ENCODE measurements at regions not wholly inside any gene's neighbourhood (a gene's known extent, or its start where the extent isn't known, plus 50 kb on each side); places are given as distances from the start of the nearest gene placed in this dataset.

DNA sequence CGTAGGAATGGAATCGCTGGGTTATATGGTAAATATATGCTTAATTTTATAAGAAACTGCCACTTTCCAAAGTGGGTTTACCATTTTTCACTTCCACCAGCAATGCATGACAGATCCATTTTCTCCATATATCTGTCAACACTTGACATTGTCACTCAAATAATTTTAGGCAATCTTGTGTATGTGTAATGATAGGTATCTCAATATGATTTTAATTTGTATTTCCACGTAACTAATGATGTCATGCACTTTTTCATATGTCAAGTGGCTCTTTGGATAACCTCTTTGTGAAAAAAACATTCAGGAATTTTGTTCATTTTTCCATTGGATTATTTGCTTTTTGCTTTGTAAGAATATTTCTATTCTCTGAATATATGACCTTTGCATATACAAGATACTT is 419.9 kb downstream of the BTBD3 start:
- TF ChIP-seq, protein P1, sequence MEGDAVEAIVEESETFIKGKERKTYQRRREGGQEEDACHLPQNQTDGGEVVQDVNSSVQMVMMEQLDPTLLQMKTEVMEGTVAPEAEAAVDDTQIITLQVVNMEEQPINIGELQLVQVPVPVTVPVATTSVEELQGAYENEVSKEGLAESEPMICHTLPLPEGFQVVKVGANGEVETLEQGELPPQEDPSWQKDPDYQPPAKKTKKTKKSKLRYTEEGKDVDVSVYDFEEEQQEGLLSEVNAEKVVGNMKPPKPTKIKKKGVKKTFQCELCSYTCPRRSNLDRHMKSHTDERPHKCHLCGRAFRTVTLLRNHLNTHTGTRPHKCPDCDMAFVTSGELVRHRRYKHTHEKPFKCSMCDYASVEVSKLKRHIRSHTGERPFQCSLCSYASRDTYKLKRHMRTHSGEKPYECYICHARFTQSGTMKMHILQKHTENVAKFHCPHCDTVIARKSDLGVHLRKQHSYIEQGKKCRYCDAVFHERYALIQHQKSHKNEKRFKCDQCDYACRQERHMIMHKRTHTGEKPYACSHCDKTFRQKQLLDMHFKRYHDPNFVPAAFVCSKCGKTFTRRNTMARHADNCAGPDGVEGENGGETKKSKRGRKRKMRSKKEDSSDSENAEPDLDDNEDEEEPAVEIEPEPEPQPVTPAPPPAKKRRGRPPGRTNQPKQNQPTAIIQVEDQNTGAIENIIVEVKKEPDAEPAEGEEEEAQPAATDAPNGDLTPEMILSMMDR (optimal IDR thresholded peaks at IDR 0.05 in 1 of 3, IDR thresholded peaks at IDR 0.05 in 1 of 3, conservative IDR thresholded peaks at IDR 0.05 in 1 of 3; ENCODE audit: extremely low read depth in 1 of 3, insufficient read depth in 2 of 3, low read length in 3 of 3) = no peak
- TF ChIP-seq EZH2 (IDR thresholded peaks at IDR 0.05; ENCODE audit: low read length) = no peak
- DNase-seq (ENCODE audit: low read depth, low spot score) (no peak), FAIRE-seq (no peak)
- Histone ChIP-seq H3K4me2 (ENCODE audit: control insufficient read depth, extremely low read depth, insufficient read depth, low read depth, low read length) (no peak overlapping the region), H3K4me1 (ENCODE audit: control insufficient read depth, extremely low read depth, insufficient read depth, low read length) (peaks cover 6% of the 10 kb centered on the region), H3K36me3 (ENCODE audit: control insufficient read depth in 2 of 2, extremely low read depth in 1 of 2, insufficient read depth in 2 of 2, low read length in 2 of 2) (no peaks in the 10 kb centered on the region), H4K20me1 (ENCODE audit: control insufficient read depth, extremely low read depth, insufficient read depth, low read length) (no peaks in the 10 kb centered on the region), H3K4me3 (ENCODE audit: control insufficient read depth in 2 of 3, extremely low read depth in 1 of 3, insufficient read depth in 2 of 3, low read depth in 1 of 3, low read length in 3 of 3) (no peak overlapping the region), H3K27ac (ENCODE audit: control insufficient read depth, insufficient read depth, low read length) (no peak overlapping the region), H3K27me3 (ENCODE audit: control insufficient read depth, extremely low read depth, insufficient read depth, low read length) (no peaks in the 10 kb centered on the region), H3K79me2 (ENCODE audit: control insufficient read depth, insufficient read depth, low read length) (no peaks in the 10 kb centered on the region), H3K9ac (ENCODE audit: control insufficient read depth, extremely low read depth, insufficient read depth, low read length) (no peak overlapping the region), H3K9me3 (ENCODE audit: control insufficient read depth, low read depth, low read length) (no peaks in the 10 kb centered on the region), H3K9me1 (ENCODE audit: control insufficient read depth, extremely low read depth, insufficient read depth, low read length) (no peaks in the 10 kb centered on the region), H2AFZ (ENCODE audit: control insufficient read depth, low read length) (no peak overlapping the region)
- dilution Hi-C loops (cut with MboI; ENCODE audit: extremely low pct_ligation_motif_present, low sequenced_read_pairs) = no loop called here

DNA sequence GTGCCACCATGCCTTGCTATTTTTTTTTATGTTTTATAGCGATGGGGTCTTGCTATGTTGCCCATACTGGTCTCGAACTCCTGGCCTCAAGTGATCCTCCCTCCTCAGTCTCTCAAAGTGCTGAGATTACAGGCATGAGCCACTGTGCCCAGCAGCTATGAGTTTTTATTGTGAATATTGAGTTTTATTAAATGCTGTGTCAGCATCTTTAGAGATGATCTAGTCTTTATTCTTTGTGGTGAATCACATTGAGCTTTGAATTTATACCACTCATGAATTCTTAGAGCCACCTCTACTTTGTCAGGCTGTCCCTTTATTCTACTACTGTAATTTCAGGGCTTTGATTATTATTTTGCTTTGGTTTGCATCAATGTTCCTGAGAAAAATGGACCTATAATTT is 428.3 kb downstream of the BTBD3 start:
- Histone ChIP-seq H3K9me3 (ENCODE audit: control insufficient read depth, low read depth, low read length) (no peaks in the 10 kb centered on the region), H3K4me2 (ENCODE audit: control insufficient read depth, extremely low read depth, insufficient read depth, low read depth, low read length) (no peak overlapping the region), H3K9me1 (ENCODE audit: control insufficient read depth, extremely low read depth, insufficient read depth, low read length) (no peaks in the 10 kb centered on the region), H2AFZ (ENCODE audit: control insufficient read depth, low read length) (no peak overlapping the region), H3K4me1 (ENCODE audit: control insufficient read depth, extremely low read depth, insufficient read depth, low read length) (no peaks in the 10 kb centered on the region), H3K79me2 (ENCODE audit: control insufficient read depth, insufficient read depth, low read length) (no peaks in the 10 kb centered on the region), H3K27ac (ENCODE audit: control insufficient read depth, insufficient read depth, low read length) (no peak overlapping the region), H3K36me3 (ENCODE audit: control insufficient read depth in 2 of 2, extremely low read depth in 1 of 2, insufficient read depth in 2 of 2, low read length in 2 of 2) (no peaks in the 10 kb centered on the region), H3K4me3 (ENCODE audit: control insufficient read depth in 2 of 3, extremely low read depth in 1 of 3, insufficient read depth in 2 of 3, low read depth in 1 of 3, low read length in 3 of 3) (no peak overlapping the region), H3K9ac (ENCODE audit: control insufficient read depth, extremely low read depth, insufficient read depth, low read length) (no peak overlapping the region), H3K27me3 (ENCODE audit: control insufficient read depth, extremely low read depth, insufficient read depth, low read length) (no peaks in the 10 kb centered on the region), H4K20me1 (ENCODE audit: control insufficient read depth, extremely low read depth, insufficient read depth, low read length) (no peaks in the 10 kb centered on the region)
- no peak for FAIRE-seq
- no peak for DNase-seq (ENCODE audit: low read depth, low spot score)
- dilution Hi-C loops (cut with MboI; ENCODE audit: extremely low pct_ligation_motif_present, low sequenced_read_pairs) = no loop called here
- TF ChIP-seq, protein P1 (optimal IDR thresholded peaks at IDR 0.05 in 1 of 3, IDR thresholded peaks at IDR 0.05 in 1 of 3, conservative IDR thresholded peaks at IDR 0.05 in 1 of 3; ENCODE audit: extremely low read depth in 1 of 3, insufficient read depth in 2 of 3, low read length in 3 of 3) = no peak
- TF ChIP-seq EZH2 (IDR thresholded peaks at IDR 0.05; ENCODE audit: low read length) = no peak
